ENCODE measurements at regions not wholly inside any gene's neighbourhood (a gene's known extent, or its start where the extent isn't known, plus 50 kb on each side); places are given as distances from the start of the nearest gene placed in this dataset.

DNA sequence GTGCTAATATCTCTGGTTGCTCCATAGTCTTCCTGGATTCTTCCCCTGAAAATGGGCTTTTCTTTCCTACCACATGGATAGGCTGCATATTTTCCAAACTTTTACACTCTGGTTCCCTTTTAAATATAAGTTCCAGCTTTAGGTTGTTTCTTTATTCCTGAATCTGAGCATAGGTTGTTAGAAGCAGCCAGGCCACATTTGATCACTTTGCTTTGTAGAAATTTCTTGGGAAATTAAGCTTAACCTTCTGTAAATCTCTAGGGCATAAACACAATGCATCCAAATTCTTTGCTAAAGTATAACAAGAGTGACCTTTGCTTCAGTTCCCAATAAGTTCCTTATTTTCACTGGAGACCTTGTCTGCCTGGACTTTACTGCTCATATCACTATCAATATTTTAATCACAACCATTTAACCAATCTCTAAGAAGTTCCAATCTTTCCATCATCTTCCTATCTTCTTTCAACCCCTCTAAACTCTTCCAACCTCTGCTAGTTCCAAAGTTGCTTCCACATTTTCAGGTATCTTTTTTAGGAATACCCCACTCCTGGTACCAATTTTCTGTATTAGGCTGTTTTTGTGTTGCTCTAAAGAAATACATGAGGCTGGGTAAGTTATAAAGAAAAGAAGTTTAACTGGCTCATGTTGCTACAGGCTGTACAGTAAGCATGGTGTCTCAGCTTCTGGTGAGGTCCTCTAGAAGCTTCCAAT lies 389.6 kb upstream of the HS6ST1 start:
- no peak for DNase-seq (ENCODE audit: low read depth)

GRCh38 chr2:128710242-128710641 lies 391.6 kb upstream of the HS6ST1 start:
- no peak overlapping the region for H3K4me3 ChIP-seq (ENCODE audit: low read length)
- TF ChIP-seq CTCF (conservative IDR thresholded peaks at IDR 0.05; ENCODE audit: low read depth, low read length): no peak
- DNase-seq (ENCODE audit: low read depth): no peak

More for the DNA sequence above, 389.6 kb upstream of the HS6ST1 start:
- H3K4me3 ChIP-seq (ENCODE audit: low read length): no peak overlapping the region
- TF ChIP-seq CTCF (conservative IDR thresholded peaks at IDR 0.05; ENCODE audit: low read depth, low read length): no peak

DNA sequence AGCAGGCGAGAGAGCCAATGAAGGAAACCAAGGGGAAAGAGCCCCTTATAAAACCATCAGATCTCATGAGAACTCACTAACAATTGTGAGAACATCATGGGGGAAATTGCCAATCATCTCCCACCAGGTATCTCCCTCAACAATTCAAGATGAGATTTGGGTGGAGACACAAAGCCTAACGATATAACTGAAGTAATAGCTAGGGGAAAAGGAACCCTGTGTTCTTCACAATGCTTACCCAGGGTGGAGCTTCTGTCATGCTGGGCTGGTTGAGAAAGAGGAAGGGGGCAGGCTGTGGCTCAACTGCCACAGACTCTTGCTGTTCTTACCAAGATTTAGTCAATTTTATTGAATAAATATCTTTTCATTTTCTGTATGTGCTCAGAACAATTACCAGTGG lies 392.1 kb upstream of the HS6ST1 start:
- TF ChIP-seq CTCF (conservative IDR thresholded peaks at IDR 0.05; ENCODE audit: low read depth, low read length): no peak
- no peak for DNase-seq (ENCODE audit: low read depth)

GRCh38 chr2:128714285-128714684 lies 395.6 kb upstream of the HS6ST1 start:
- no peak overlapping the region for H3K4me3 ChIP-seq (ENCODE audit: low read length)
- no peak for TF ChIP-seq CTCF (conservative IDR thresholded peaks at IDR 0.05; ENCODE audit: low read depth, low read length)
- DNase-seq (ENCODE audit: low read depth): no peak

More for the DNA sequence above, 392.1 kb upstream of the HS6ST1 start:
- H3K4me3 ChIP-seq (ENCODE audit: low read length): no peak overlapping the region

- TF ChIP-seq CTCF (conservative IDR thresholded peaks at IDR 0.05; ENCODE audit: low read depth, low read length): no peak
- no peak overlapping the region for H3K4me3 ChIP-seq (ENCODE audit: low read length)
- DNase-seq (ENCODE audit: low read depth): no peak
Measured at GRCh38 chr2:128714851-128715312, 396.2 kb upstream of the HS6ST1 start.

- H3K4me3 ChIP-seq (ENCODE audit: low read length): no peak overlapping the region
- TF ChIP-seq CTCF (conservative IDR thresholded peaks at IDR 0.05; ENCODE audit: low read depth, low read length): no peak
- no peak for DNase-seq (ENCODE audit: low read depth)
Measured at GRCh38 chr2:128715360-128715759, 396.7 kb upstream of the HS6ST1 start.

DNA sequence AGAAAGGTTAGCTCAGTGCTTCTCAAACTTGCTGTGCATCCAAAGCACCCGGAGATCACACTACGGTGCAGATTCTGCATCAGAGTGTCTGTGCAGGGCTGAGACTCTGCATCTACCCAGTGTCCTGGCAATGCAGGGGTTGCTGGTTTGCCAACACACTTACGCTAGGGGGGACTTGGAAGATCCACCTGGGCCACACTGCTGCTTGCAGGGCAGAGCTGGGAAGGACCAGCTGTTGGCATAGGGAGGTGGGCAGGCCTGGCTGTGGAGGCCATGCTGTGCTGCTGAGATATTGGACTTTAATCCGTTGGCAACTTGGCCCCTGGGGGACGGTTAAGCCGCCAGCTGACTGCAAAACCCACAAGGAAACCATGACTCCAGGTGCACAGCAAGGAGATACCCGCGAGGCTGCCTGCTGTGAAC lies 397.6 kb upstream of the HS6ST1 start:
- DNase-seq (ENCODE audit: low read depth): no peak
- no peak overlapping the region for H3K4me3 ChIP-seq (ENCODE audit: low read length)
- no peak for TF ChIP-seq CTCF (conservative IDR thresholded peaks at IDR 0.05; ENCODE audit: low read depth, low read length)

Measured in retinal pigment epithelial cell (primary cell).